CD14-positive monocyte (primary cell): ENCODE measurements at regions not wholly inside any gene's neighbourhood (a gene's known extent, or its start where the extent isn't known, plus 50 kb on each side); places are given as distances from the start of the nearest gene placed in this dataset.

Source experiments
- DNase-seq, 3 donors: peaks; one replicate each; pipeline ENCODE4 v3.0.0-alpha.2; 2011 to 2022
- H2AFZ ChIP-seq: 2 replicates; pipeline ENCODE4 v1.6.0; 2012; ENCODE audit warnings: mild to moderate bottlenecking, low read depth, low read length, inconsistent platforms; ENCODE audit not compliant: insufficient read depth, poor library complexity, severe bottlenecking
- H3K27ac ChIP-seq, 2 donors: 1 replicate in 1 of 2; 2 replicates in 1 of 2; pipeline ENCODE4 v1.5.1; 2012 to 2013; ENCODE audit warnings: low read length in 2 of 2, control low read depth in 1 of 2, inconsistent platforms in 1 of 2, low read depth in 1 of 2, mild to moderate bottlenecking in 1 of 2
- H3K27me3 ChIP-seq, 2 donors: one replicate each; pipeline versions ENCODE4 v1.6.0 to v1.6.1; 2011 to 2013; ENCODE audit warnings: low read length in 2 of 2; ENCODE audit not compliant: control insufficient read depth in 2 of 2, insufficient read depth in 2 of 2
- H3K36me3 ChIP-seq, 2 donors: replicated peaks in 1 of 2; 1 replicate in 1 of 2; 2 replicates in 1 of 2; pipeline versions ENCODE4 v1.5.1 to v1.6.1; 2012 to 2013; ENCODE audit warnings: low read length in 2 of 2, control low read depth in 1 of 2, inconsistent platforms in 1 of 2, mild to moderate bottlenecking in 1 of 2; ENCODE audit not compliant: insufficient read depth in 2 of 2, control insufficient read depth in 1 of 2
- H3K4me1 ChIP-seq, 2 donors: 1 replicate in 1 of 2; 2 replicates in 1 of 2; pipeline versions ENCODE4 v1.5.1 to v1.6.1; 2012 to 2013; ENCODE audit warnings: low read length in 2 of 2, control low read depth in 1 of 2, inconsistent platforms in 1 of 2, mild to moderate bottlenecking in 1 of 2, moderate library complexity in 1 of 2; ENCODE audit not compliant: insufficient read depth in 2 of 2, control insufficient read depth in 1 of 2
- H3K4me2 ChIP-seq: replicated peaks from 2 replicates; pipeline ENCODE3; 2012; ENCODE audit warnings: low read length, moderate library complexity, mild to moderate bottlenecking; ENCODE audit not compliant: poor library complexity, severe bottlenecking; ENCODE audit errors: extremely low read depth
- H3K4me3 ChIP-seq, 3 experiments: fragments of 200-600 bp in 1 of 3; sonication (generic) in 1 of 3; replicated peaks in 1 of 3; 1 replicate in 2 of 3; 2 replicates in 1 of 3; pipeline ENCODE4 v1.5.1; 2011 to 2013; ENCODE audit warnings: low read length in 3 of 3, mild to moderate bottlenecking in 3 of 3, control low read depth in 2 of 3, low read depth in 2 of 3, inconsistent platforms in 1 of 3, moderate library complexity in 1 of 3
- H3K79me2 ChIP-seq: 2 replicates; pipeline ENCODE4 v1.6.0; 2012; ENCODE audit warnings: mild to moderate bottlenecking, control low read depth, inconsistent platforms, low read length, moderate library complexity; ENCODE audit not compliant: insufficient read depth
- H3K9ac ChIP-seq: 2 replicates; pipeline ENCODE4 v1.6.0; 2017; ENCODE audit warnings: low read length, mild to moderate bottlenecking; ENCODE audit not compliant: insufficient read depth, poor library complexity, severe bottlenecking
- H3K9me3 ChIP-seq, 2 donors: replicated peaks in 1 of 2; 1 replicate in 1 of 2; 2 replicates in 1 of 2; pipeline versions ENCODE4 v1.5.1 to v1.6.1; 2012 to 2013; ENCODE audit warnings: low read length in 2 of 2, control low read depth in 1 of 2; ENCODE audit not compliant: control insufficient read depth in 1 of 2, insufficient read depth in 1 of 2
- H4K20me1 ChIP-seq: 2 replicates; pipeline ENCODE4 v1.6.0; 2012; ENCODE audit warnings: mild to moderate bottlenecking, low read length, control low read depth, moderate library complexity; ENCODE audit not compliant: insufficient read depth
- H3K27ac Mint-ChIP-seq, 7 donors: one replicate each; pipeline ENCODE4 v1.8.0; 2020; ENCODE audit warnings: mild to moderate bottlenecking in 7 of 7, mixed read lengths in 7 of 7, moderate library complexity in 6 of 7, inconsistent platforms in 2 of 7
- H3K27me3 Mint-ChIP-seq, 3 donors: one replicate each; pipeline ENCODE4 v1.8.0; 2021 to 2022; ENCODE audit warnings: low read depth in 3 of 3, mild to moderate bottlenecking in 3 of 3, mixed read lengths in 3 of 3, moderate library complexity in 3 of 3, inconsistent platforms in 1 of 3
- H3K36me3 Mint-ChIP-seq, 2 donors: one replicate each; pipeline ENCODE4 v1.8.0; 2020; ENCODE audit warnings: mixed read lengths in 2 of 2, inconsistent platforms in 1 of 2, mild to moderate bottlenecking in 1 of 2
- H3K4me1 Mint-ChIP-seq: one replicate; pipeline ENCODE4 v1.8.0; 2020; ENCODE audit warnings: mild to moderate bottlenecking, mixed read lengths
- H3K4me3 Mint-ChIP-seq, 2 donors: one replicate each; pipeline ENCODE4 v1.8.0; 2020; ENCODE audit warnings: mild to moderate bottlenecking in 2 of 2, mixed read lengths in 2 of 2, moderate library complexity in 1 of 2
- H3K9me3 Mint-ChIP-seq, 7 donors: one replicate each; pipeline ENCODE4 v1.8.0; 2020 to 2022; ENCODE audit warnings: mixed read lengths in 7 of 7, mild to moderate bottlenecking in 6 of 7, moderate library complexity in 6 of 7, inconsistent platforms in 2 of 7
- CTCF ChIP-seq: fragments of 200-600 bp; IDR thresholded peaks from one replicate; pipeline ENCODE4 v1.8.0; 2022; ENCODE audit warnings: antibody characterized with exemption, mild to moderate bottlenecking
- WGBS: methylation state at CpG from one replicate; pipeline ENCODE4 v1.1.5; 2013; ENCODE audit warnings: missing lambda C conversion rate; ENCODE audit not compliant: insufficient coverage; 5-methylcytosine and 5-hydroxymethylcytosine counted together
- intact Hi-C, 2 donors: fragments of 100-400 bp; cut with micrococcal nuclease; formaldehyde crosslinking; loops; one replicate each; pipeline versions ENCODE4 v1.15.0 to v1.15.1; 2023

DNA sequence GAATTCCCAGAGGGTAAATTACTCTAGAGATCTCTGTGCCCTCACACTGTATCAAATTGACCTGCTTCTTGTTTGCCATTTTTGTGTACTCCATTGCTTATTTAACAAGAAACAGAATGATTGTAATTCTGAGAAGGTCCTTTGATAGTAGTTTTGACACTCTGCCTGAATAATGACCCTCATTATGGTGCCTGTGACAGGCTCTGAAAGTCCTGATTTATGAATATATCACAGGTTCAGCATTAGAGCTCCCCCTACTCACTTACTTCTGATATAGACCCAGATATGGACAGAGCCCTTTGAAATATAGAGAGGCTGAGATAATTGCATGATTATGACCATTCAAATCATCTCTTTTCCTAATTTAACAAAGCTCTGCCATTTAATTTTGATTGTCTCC, 465.2 kb downstream of the MDFIC start:
- Histone ChIP-seq H3K4me3 (no peak overlapping the region), H3K36me3 (no peaks in the 10 kb centered on the region), H3K9me3 (no peaks in the 10 kb centered on the region), H3K79me2 (no peaks in the 10 kb centered on the region), H3K4me1 (no peaks in the 10 kb centered on the region), H4K20me1 (no peaks in the 10 kb centered on the region), H3K27me3 (no peaks in the 10 kb centered on the region), H3K27ac (no peak overlapping the region), H2AFZ (no peak overlapping the region), H3K4me2 (no peak overlapping the region), H3K9ac (no peak overlapping the region)
- H3K27ac Mint-ChIP-seq = no peak overlapping the region
- H3K9me3 Mint-ChIP-seq = no peaks in the 10 kb centered on the region
- no peaks in the 10 kb centered on the region for H3K27me3 Mint-ChIP-seq
- no peaks in the 10 kb centered on the region for H3K4me1 Mint-ChIP-seq
- TF ChIP-seq CTCF = no peak
- no peak overlapping the region for H3K4me3 Mint-ChIP-seq
- DNase-seq = no peak
- intact Hi-C loops = no loop called here
- H3K36me3 Mint-ChIP-seq = no peaks in the 10 kb centered on the region

DNA sequence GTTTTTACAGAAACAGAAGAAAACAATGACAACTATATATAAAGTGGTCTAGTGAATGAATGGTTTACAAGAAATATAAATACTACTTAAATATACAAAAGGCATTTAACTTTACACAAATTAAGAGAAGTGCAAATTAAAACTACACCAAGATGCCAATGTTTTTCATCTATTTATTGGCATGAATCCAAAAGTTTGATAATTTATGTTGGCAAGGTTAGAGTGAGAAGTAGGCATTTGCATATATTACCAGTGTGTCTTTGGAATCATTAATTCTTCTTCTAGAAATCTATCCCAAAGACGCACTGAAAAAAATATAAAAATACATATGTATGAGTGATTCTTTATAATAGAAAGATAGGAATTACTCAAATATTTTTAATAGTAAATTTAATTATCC, 457.4 kb downstream of the MDFIC start:
- H3K27ac Mint-ChIP-seq = no peak overlapping the region
- Histone ChIP-seq H3K9me3 (no peaks in the 10 kb centered on the region), H3K9ac (no peak overlapping the region), H4K20me1 (no peaks in the 10 kb centered on the region), H3K4me2 (no peak overlapping the region), H2AFZ (no peak overlapping the region), H3K4me1 (no peaks in the 10 kb centered on the region), H3K27me3 (no peaks in the 10 kb centered on the region), H3K27ac (no peak overlapping the region), H3K36me3 (no peaks in the 10 kb centered on the region), H3K79me2 (no peaks in the 10 kb centered on the region), H3K4me3 (no peak overlapping the region)
- H3K4me1 Mint-ChIP-seq = no peaks in the 10 kb centered on the region
- WGBS = no CpG with 5 or more reads among the region's 1 CpG
- H3K36me3 Mint-ChIP-seq = no peaks in the 10 kb centered on the region
- peaks cover 0 to 4% (median 0%) of the 10 kb centered on the region in 7 donors for H3K9me3 Mint-ChIP-seq
- TF ChIP-seq CTCF = no peak
- intact Hi-C loops = no loop called here
- H3K4me3 Mint-ChIP-seq = no peak overlapping the region
- DNase-seq = no peak
- H3K27me3 Mint-ChIP-seq = no peaks in the 10 kb centered on the region
